Uterus (tissue), 3 donors: ENCODE measurements at regions not wholly inside any gene's neighbourhood (a gene's known extent, or its start where the extent isn't known, plus 50 kb on each side); places are given as distances from the start of the nearest gene placed in this dataset.

Source experiments
- DNase-seq, 2 donors: peaks; one replicate each; pipeline ENCODE4 v3.0.0-alpha.2; 2019 to 2020
- H3K27ac ChIP-seq, 2 donors: fragments of 200-600 bp; sonication (generic); 1 replicate in 1 of 2; 2 replicates in 1 of 2; pipeline ENCODE4 v1.5.1; 2016 to 2018
- H3K27me3 ChIP-seq, 2 donors: fragments of 200-600 bp; sonication (generic); one replicate each; pipeline ENCODE4 v1.5.1; 2018 to 2019; ENCODE audit warnings: control low read depth in 1 of 2
- H3K36me3 ChIP-seq, 2 donors: fragments of 200-600 bp; sonication (generic); one replicate each; pipeline ENCODE4 v1.5.1; 2019; ENCODE audit warnings: control low read depth in 1 of 2
- H3K4me1 ChIP-seq, 2 donors: fragments of 200-600 bp; sonication (generic); one replicate each; pipeline ENCODE4 v1.5.1; 2018 to 2019; ENCODE audit warnings: control low read depth in 1 of 2
- H3K4me3 ChIP-seq, 2 donors: fragments of 200-600 bp; sonication (generic); 1 replicate in 1 of 2; 2 replicates in 1 of 2; pipeline ENCODE4 v1.5.1; 2018 to 2019; ENCODE audit warnings: mild to moderate bottlenecking in 1 of 2
- H3K9me3 ChIP-seq, 2 donors: fragments of 200-600 bp; sonication (generic); one replicate each; pipeline ENCODE4 v1.5.1; 2019; ENCODE audit warnings: control low read depth in 1 of 2
- CTCF ChIP-seq, 4 experiments: fragments of 200-600 bp in 2 of 4; fragments of 450-650 bp in 2 of 4; sonication (generic) in 2 of 4; IDR thresholded peaks; one replicate each; pipeline ENCODE4 v1.5.1; 2016 to 2019; ENCODE audit warnings: antibody characterized with exemption in 4 of 4, mild to moderate bottlenecking in 2 of 4, moderate library complexity in 1 of 4
- POLR2A ChIP-seq, 2 donors: fragments of 450-650 bp; IDR thresholded peaks; one replicate each; pipeline ENCODE4 v1.6.1; 2016; ENCODE audit warnings: antibody characterized with exemption in 2 of 2, mild to moderate bottlenecking in 1 of 2, moderate library complexity in 1 of 2
- intact Hi-C: fragments of 100-400 bp; cut with DNase I; formaldehyde crosslinking; loops from one replicate; pipeline ENCODE4 v1.15.1; 2023; ENCODE audit warnings: low total_unique reads
- donor health status: DM: yes; HTN: yes; CAD: no.

- intact Hi-C loops = no loop called here
- H3K4me1 ChIP-seq = no peaks in the 10 kb centered on the region
- no peak for DNase-seq
- no peaks in the 10 kb centered on the region for H3K9me3 ChIP-seq
- H3K27me3 ChIP-seq = no peaks in the 10 kb centered on the region
- TF ChIP-seq POLR2A (IDR thresholded peaks at IDR 0.05) = no peak
- TF ChIP-seq CTCF (IDR thresholded peaks at IDR 0.05) = no peak
- H3K4me3 ChIP-seq = no peak overlapping the region
- H3K27ac ChIP-seq = no peak overlapping the region
- H3K36me3 ChIP-seq = no peaks in the 10 kb centered on the region
Measured at GRCh38 chr2:166613226-166613625, 119.2 kb upstream of the SCN7A start.

- TF ChIP-seq POLR2A (IDR thresholded peaks at IDR 0.05) = no peak
- TF ChIP-seq CTCF (IDR thresholded peaks at IDR 0.05) = no peak
- H3K36me3 ChIP-seq = no peaks in the 10 kb centered on the region
- intact Hi-C loops = no loop called here
Measured at GRCh38 chr2:166612214-166612613, 118.2 kb upstream of the SCN7A start.

GRCh38 chr2:166610913-166611305 lies 116.9 kb upstream of the SCN7A start:
- no peak for TF ChIP-seq POLR2A (IDR thresholded peaks at IDR 0.05)
- TF ChIP-seq CTCF (IDR thresholded peaks at IDR 0.05) = no peak
- no peaks in the 10 kb centered on the region for H3K4me1 ChIP-seq
- H3K27me3 ChIP-seq = no peaks in the 10 kb centered on the region
- no peak overlapping the region for H3K4me3 ChIP-seq
- no peaks in the 10 kb centered on the region for H3K9me3 ChIP-seq
- H3K27ac ChIP-seq = no peak overlapping the region
- no peaks in the 10 kb centered on the region for H3K36me3 ChIP-seq
- intact Hi-C loops = no loop called here
- no peak for DNase-seq

More at GRCh38 chr2:166612214-166612613, 118.2 kb upstream of the SCN7A start:
- Histone ChIP-seq H3K4me3 (no peak overlapping the region), H3K9me3 (no peaks in the 10 kb centered on the region), H3K27me3 (no peaks in the 10 kb centered on the region), H3K27ac (no peak overlapping the region), H3K4me1 (no peaks in the 10 kb centered on the region)
- DNase-seq = no peak

DNA sequence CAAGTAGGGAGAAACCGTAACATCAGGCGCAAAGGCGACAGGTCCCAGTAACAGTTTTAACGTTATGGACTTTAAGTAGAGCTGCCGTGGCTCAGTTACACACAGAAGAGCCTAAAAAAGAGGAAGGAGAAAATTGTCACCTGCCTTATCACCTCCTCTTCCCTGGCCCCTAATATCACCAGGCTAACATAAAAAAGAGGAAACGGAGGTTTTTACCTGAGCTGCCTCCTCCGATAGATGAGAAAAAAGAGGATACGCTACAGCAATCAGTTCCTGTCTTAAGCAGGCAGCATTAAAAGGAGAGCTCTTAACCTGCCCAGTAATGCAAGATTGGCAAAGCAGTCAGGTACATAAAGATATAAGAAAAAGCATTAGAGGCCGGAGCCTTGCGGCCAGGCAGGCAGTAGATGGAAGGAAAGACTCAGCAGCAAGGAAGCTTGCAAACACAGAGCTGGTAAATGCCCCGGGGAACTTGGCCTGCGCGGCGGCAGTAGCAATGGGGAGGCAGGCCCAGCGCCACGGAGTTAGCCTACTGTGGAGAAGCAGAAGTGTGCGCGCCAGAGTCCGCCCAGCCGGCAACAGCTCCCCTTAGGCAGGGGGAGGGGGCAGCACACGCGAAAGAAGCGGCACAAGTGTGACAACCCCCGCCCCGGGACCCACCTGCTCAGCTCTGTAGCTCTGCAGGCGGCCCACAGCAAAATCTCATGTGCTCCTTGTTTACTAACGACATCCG lies 116.3 kb upstream of the SCN7A start:
- no peak for DNase-seq
- no peak overlapping the region for H3K4me3 ChIP-seq
- no peak overlapping the region for H3K27ac ChIP-seq
- intact Hi-C loops = no loop called here
- H3K4me1 ChIP-seq = no peaks in the 10 kb centered on the region
- TF ChIP-seq CTCF (IDR thresholded peaks at IDR 0.05) (no peak), POLR2A (IDR thresholded peaks at IDR 0.05) (no peak)
- H3K27me3 ChIP-seq = no peaks in the 10 kb centered on the region
- H3K9me3 ChIP-seq = no peaks in the 10 kb centered on the region
- no peaks in the 10 kb centered on the region for H3K36me3 ChIP-seq

DNA sequence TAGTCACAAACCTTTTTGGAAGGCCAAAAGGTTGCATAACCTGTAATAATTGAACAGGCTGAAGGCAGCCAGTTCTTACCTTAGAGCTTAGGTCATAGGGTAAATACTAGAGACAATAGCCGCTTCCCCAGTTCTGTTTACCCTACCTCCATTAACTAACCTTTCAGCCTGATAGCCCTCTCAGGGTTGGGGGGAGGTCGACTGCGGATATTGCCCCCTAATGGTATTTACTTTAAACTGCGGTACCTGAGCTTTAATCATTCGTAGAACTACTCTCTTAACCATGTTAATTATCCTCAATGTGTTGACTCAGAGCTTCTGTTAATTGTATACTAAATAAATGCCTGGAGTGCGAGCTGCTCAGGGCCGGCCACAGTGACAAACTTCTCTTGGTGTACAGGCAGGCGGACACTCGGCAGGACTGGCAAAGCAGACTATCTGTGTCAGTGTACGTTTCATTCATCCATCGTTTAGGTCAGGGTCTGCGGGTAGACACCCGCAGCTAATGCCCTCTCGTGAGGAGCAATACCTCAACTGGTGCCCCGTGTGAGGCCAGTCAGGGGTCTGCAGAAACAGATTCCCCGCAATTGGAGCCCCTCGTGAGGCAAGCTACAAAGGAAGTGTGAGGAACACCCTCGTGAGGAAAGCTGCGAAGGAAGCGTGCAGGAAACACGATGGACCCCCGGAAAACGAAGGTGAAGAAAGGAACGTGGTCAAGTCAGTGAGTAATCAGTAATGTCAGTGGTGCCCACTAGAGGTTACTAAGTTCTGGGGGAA lies 115.3 kb upstream of the SCN7A start:
- TF ChIP-seq CTCF (IDR thresholded peaks at IDR 0.05) = no peak
- TF ChIP-seq POLR2A (IDR thresholded peaks at IDR 0.05) = no peak
- Histone ChIP-seq H3K9me3 (no peaks in the 10 kb centered on the region), H3K27me3 (no peaks in the 10 kb centered on the region), H3K27ac (no peak overlapping the region), H3K36me3 (no peaks in the 10 kb centered on the region), H3K4me3 (no peak overlapping the region), H3K4me1 (no peaks in the 10 kb centered on the region)
- DNase-seq = no peak
- intact Hi-C loops = no loop called here
